ENCODE measurements at regions not wholly inside any gene's neighbourhood (a gene's known extent, or its start where the extent isn't known, plus 50 kb on each side); places are given as distances from the start of the nearest gene placed in this dataset.
A peak's percentile ranks its signal among the peaks of the same experiment; 100 is the strongest.

DNA sequence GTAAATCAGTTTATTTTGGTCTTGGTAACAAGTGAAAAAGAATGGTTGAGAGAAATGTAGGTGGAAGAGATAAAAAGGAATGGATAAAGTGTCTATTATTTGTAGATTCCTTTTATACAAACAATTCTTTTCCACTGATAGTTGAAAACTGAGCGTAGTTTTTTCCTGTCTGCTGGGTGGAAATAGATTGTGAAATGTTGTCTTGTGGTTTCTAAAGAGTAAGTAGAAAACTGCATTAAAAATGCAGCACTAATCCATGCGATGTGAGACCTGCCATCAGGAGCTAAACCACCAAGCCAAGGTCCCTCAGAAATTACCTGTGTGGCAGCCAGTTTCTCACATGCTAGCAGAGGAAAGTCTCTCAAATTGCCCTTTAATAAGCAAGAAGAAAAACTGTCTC lies 103.2 kb upstream of the SLC44A3 start:
- no peaks in the 10 kb centered on the region for H3K36me3 Mint-ChIP-seq
- H3K27me3 Mint-ChIP-seq = no peaks in the 10 kb centered on the region
- no peak for DNase-seq (ENCODE audit: extremely low spot score, unreplicated experiment)
- TF ChIP-seq, protein P1, sequence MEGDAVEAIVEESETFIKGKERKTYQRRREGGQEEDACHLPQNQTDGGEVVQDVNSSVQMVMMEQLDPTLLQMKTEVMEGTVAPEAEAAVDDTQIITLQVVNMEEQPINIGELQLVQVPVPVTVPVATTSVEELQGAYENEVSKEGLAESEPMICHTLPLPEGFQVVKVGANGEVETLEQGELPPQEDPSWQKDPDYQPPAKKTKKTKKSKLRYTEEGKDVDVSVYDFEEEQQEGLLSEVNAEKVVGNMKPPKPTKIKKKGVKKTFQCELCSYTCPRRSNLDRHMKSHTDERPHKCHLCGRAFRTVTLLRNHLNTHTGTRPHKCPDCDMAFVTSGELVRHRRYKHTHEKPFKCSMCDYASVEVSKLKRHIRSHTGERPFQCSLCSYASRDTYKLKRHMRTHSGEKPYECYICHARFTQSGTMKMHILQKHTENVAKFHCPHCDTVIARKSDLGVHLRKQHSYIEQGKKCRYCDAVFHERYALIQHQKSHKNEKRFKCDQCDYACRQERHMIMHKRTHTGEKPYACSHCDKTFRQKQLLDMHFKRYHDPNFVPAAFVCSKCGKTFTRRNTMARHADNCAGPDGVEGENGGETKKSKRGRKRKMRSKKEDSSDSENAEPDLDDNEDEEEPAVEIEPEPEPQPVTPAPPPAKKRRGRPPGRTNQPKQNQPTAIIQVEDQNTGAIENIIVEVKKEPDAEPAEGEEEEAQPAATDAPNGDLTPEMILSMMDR (conservative IDR thresholded peaks at IDR 0.05) = no peak
- H3K27ac Mint-ChIP-seq = no peak overlapping the region
- no peaks in the 10 kb centered on the region for H3K9me3 Mint-ChIP-seq
- no peak overlapping the region for H3K4me3 Mint-ChIP-seq
- peaks cover 12% of the 10 kb centered on the region for H3K4me1 Mint-ChIP-seq (ENCODE audit: unreplicated experiment)

DNA sequence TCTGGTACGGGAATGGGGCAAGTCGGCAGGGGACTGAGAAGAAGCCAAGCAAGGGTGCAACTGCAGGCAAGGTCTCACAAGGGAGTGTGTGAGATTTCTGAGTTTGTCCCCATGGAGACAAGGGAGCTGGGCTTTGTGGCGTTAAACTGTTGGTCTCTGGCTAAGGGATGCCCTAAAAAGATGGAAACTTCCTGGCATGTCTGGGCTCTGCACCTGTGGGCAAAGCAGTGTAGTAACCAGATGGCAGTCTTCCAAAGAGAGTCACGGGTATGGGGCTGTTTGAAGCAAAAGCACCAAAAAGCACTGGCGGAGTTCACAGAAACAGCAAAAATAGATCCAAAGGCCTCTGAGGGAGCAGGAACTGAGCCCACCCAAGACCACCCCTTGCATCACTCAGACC lies 104.8 kb upstream of the SLC44A3 start:
- Mint-ChIP-seq H3K9me3 (no peaks in the 10 kb centered on the region), H3K27me3 (no peaks in the 10 kb centered on the region), H3K36me3 (no peaks in the 10 kb centered on the region), H3K27ac (no peak overlapping the region), H3K4me3 (no peak overlapping the region), H3K4me1 (ENCODE audit: unreplicated experiment) (peaks cover 12% of the 10 kb centered on the region)
- no peak for DNase-seq (ENCODE audit: extremely low spot score, unreplicated experiment)
- TF ChIP-seq, protein P1 (conservative IDR thresholded peaks at IDR 0.05) = no peak

DNA sequence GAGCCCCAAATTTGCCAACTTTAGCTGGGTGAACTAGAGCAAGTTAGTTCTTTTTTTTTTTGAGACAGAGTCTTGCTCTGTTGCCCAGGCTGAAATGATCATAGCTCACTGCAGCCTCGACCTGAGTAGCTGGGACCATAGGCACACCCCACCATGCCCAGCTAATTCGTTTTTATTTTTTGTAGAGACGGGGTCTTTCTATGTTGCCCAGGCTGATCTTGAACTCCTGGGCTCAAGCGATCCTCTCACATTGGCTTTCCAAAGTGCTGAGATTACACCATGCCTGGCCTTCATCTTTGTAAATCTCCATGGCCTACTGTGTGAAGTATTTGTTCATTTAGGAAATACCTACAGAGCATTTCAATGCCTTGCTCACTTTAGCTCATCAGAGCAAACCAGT lies 105.6 kb upstream of the SLC44A3 start:
- TF ChIP-seq, protein P1 (conservative IDR thresholded peaks at IDR 0.05) = no peak
- H3K4me1 Mint-ChIP-seq (ENCODE audit: unreplicated experiment) = peaks cover 12% of the 10 kb centered on the region
- no peak overlapping the region for H3K27ac Mint-ChIP-seq
- no peak for DNase-seq (ENCODE audit: extremely low spot score, unreplicated experiment)
- no peaks in the 10 kb centered on the region for H3K9me3 Mint-ChIP-seq
- no peaks in the 10 kb centered on the region for H3K27me3 Mint-ChIP-seq
- H3K4me3 Mint-ChIP-seq = no peak overlapping the region
- H3K36me3 Mint-ChIP-seq = no peaks in the 10 kb centered on the region

DNA sequence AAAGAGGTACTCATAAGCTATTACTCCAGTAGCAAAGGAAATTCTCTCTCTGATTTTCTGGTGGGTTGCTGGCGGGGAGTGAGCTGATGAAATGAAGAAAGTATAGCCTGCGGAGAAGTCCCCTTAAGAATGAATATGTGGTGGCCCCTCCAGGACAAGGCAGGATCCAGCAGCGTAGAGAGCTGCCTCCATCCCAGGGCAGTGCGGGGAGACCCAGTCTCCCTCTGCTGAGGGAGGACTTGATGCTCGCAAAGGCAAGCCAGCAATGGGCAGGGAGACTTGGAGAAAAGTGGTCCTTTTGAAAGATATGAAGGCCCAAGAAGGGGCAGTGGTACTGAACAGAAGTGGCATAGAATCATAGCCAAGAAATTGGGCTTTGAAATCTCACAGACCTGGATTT lies 106.0 kb upstream of the SLC44A3 start:
- TF ChIP-seq, protein P1 (conservative IDR thresholded peaks at IDR 0.05) = no peak
- no peaks in the 10 kb centered on the region for H3K36me3 Mint-ChIP-seq
- peaks cover 12% of the 10 kb centered on the region for H3K4me1 Mint-ChIP-seq (ENCODE audit: unreplicated experiment)
- peak overlapping the region; percentile 75 for H3K27ac Mint-ChIP-seq
- no peaks in the 10 kb centered on the region for H3K27me3 Mint-ChIP-seq
- H3K9me3 Mint-ChIP-seq = no peaks in the 10 kb centered on the region
- no peak overlapping the region for H3K4me3 Mint-ChIP-seq
- no peak for DNase-seq (ENCODE audit: extremely low spot score, unreplicated experiment)

DNA sequence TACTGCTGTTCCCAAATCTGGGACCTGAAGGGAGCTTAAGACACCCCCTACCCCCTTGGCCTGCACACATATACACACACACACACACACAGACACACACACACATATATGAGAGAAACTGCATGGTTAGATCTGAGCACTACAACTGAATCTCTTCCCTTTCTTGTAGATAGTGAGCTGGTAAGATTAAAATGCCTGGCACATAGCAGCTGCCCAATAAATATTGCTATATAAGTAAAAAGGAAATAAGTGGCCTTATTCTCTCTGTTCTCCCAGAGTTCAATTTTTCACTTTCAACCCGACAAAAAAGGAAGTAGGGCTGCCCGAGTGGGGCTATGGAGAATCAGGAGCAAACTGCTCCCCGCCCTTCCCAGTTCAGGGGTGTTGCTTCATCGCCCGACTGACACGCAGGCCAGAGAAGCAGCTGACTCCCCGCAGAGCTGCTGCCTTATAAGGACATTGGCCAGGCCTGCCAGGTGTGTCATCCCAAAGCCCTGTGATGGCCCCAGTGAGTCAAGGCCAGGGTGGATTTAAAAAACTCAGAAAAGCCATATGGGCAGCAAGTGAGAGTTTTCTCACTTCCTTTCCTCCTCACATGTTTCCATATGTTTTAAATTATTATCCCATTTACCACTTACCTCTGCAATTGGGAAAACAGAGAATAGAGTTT lies 106.5 kb upstream of the SLC44A3 start:
- DNase-seq (ENCODE audit: extremely low spot score, unreplicated experiment) = no peak
- Mint-ChIP-seq H3K4me3 (no peak overlapping the region), H3K27ac (peak overlapping the region; percentile 75), H3K4me1 (ENCODE audit: unreplicated experiment) (peaks cover 15% of the 10 kb centered on the region), H3K27me3 (no peaks in the 10 kb centered on the region), H3K9me3 (no peaks in the 10 kb centered on the region), H3K36me3 (no peaks in the 10 kb centered on the region)
- TF ChIP-seq, protein P1 (conservative IDR thresholded peaks at IDR 0.05) = no peak

All from type B pancreatic cell (in vitro differentiated cells).